Neural cell (in vitro differentiated cells): ENCODE measurements at regions not wholly inside any gene's neighbourhood (a gene's known extent, or its start where the extent isn't known, plus 50 kb on each side); places are given as distances from the start of the nearest gene placed in this dataset.

Experiments
- EP300 ChIP-seq: fragments of 450-650 bp; conservative IDR thresholded peaks from 2 replicates; pipeline ENCODE4 v1.6.1; 2014; ENCODE audit warnings: antibody characterized with exemption, mild to moderate bottlenecking, moderate library complexity; ENCODE audit not compliant: poor library complexity, severe bottlenecking
- MXI1 ChIP-seq: fragments of 450-650 bp; conservative IDR thresholded peaks from 2 replicates; pipeline ENCODE4 v1.6.1; 2014; ENCODE audit warnings: antibody characterized with exemption, mild to moderate bottlenecking; ENCODE audit not compliant: poor library complexity, severe bottlenecking
- POLR2AphosphoS5 ChIP-seq: IDR thresholded peaks from 2 replicates; pipeline ENCODE4 v1.6.1; 2012
- SMC3 ChIP-seq: fragments of 450-650 bp; conservative IDR thresholded peaks from 2 replicates; pipeline ENCODE4 v1.6.1; 2014; ENCODE audit warnings: antibody characterized with exemption, mild to moderate bottlenecking, moderate library complexity; ENCODE audit not compliant: poor library complexity
- TF ChIP-seq, protein P1 (sequence below): fragments of 450-650 bp; IDR thresholded peaks from 2 replicates; pipeline ENCODE4 v1.5.1; 2014; ENCODE audit warnings: antibody characterized with exemption, mild to moderate bottlenecking, moderate library complexity; ENCODE audit not compliant: poor library complexity, severe bottlenecking
- TF ChIP-seq, protein P2 (sequence below): IDR thresholded peaks from 2 replicates; pipeline ENCODE4 v1.6.1; 2012; ENCODE audit warnings: borderline replicate concordance

DNA sequence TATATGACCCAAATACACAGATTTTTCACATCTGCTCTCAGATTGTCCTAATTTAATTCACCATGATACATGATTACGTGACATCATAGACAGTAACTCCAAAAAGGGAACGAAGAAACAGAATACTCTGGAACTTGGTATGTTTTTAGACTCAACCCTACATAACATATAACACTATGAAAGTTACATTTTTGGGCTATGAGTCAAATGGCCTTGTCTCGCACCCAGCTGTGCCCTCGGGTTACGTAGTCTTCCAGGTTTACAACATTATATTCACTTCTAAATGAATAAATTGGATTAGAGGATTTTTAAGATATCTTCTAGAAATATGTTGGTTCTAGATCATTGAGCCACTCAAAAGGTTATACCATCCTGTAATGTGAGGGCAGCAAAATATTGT is 2089.6 kb upstream of the TENM3 start:
- no peak for TF ChIP-seq SMC3
- TF ChIP-seq, protein P1, sequence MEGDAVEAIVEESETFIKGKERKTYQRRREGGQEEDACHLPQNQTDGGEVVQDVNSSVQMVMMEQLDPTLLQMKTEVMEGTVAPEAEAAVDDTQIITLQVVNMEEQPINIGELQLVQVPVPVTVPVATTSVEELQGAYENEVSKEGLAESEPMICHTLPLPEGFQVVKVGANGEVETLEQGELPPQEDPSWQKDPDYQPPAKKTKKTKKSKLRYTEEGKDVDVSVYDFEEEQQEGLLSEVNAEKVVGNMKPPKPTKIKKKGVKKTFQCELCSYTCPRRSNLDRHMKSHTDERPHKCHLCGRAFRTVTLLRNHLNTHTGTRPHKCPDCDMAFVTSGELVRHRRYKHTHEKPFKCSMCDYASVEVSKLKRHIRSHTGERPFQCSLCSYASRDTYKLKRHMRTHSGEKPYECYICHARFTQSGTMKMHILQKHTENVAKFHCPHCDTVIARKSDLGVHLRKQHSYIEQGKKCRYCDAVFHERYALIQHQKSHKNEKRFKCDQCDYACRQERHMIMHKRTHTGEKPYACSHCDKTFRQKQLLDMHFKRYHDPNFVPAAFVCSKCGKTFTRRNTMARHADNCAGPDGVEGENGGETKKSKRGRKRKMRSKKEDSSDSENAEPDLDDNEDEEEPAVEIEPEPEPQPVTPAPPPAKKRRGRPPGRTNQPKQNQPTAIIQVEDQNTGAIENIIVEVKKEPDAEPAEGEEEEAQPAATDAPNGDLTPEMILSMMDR: no peak
- TF ChIP-seq, protein P2, sequence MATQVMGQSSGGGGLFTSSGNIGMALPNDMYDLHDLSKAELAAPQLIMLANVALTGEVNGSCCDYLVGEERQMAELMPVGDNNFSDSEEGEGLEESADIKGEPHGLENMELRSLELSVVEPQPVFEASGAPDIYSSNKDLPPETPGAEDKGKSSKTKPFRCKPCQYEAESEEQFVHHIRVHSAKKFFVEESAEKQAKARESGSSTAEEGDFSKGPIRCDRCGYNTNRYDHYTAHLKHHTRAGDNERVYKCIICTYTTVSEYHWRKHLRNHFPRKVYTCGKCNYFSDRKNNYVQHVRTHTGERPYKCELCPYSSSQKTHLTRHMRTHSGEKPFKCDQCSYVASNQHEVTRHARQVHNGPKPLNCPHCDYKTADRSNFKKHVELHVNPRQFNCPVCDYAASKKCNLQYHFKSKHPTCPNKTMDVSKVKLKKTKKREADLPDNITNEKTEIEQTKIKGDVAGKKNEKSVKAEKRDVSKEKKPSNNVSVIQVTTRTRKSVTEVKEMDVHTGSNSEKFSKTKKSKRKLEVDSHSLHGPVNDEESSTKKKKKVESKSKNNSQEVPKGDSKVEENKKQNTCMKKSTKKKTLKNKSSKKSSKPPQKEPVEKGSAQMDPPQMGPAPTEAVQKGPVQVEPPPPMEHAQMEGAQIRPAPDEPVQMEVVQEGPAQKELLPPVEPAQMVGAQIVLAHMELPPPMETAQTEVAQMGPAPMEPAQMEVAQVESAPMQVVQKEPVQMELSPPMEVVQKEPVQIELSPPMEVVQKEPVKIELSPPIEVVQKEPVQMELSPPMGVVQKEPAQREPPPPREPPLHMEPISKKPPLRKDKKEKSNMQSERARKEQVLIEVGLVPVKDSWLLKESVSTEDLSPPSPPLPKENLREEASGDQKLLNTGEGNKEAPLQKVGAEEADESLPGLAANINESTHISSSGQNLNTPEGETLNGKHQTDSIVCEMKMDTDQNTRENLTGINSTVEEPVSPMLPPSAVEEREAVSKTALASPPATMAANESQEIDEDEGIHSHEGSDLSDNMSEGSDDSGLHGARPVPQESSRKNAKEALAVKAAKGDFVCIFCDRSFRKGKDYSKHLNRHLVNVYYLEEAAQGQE: no peak
- TF ChIP-seq EP300: no peak
- TF ChIP-seq MXI1: no peak
- TF ChIP-seq POLR2AphosphoS5: no peak
